22Rv1 (cell line): ENCODE measurements at regions not wholly inside any gene's neighbourhood (a gene's known extent, or its start where the extent isn't known, plus 50 kb on each side); places are given as distances from the start of the nearest gene placed in this dataset.

Source experiments
- CTCF ChIP-seq: fragments of 450-650 bp; IDR thresholded peaks from 2 replicates; pipeline ENCODE4 v1.5.1; 2017; ENCODE audit warnings: mild to moderate bottlenecking
- ZFX ChIP-seq: fragments of 450-650 bp; IDR thresholded peaks from 2 replicates; pipeline ENCODE4 v1.6.1; 2017; ENCODE audit warnings: antibody characterized with exemption, borderline replicate concordance

GRCh38 chr10:2012209-2012608 lies 274.9 kb upstream of the ADARB2 start:
- TF ChIP-seq CTCF (no peak), ZFX (no peak)
